OCI-LY7 (cell line): ENCODE measurements at regions not wholly inside any gene's neighbourhood (a gene's known extent, or its start where the extent isn't known, plus 50 kb on each side); places are given as distances from the start of the nearest gene placed in this dataset.

Experiments
- CTCF ChIP-seq: fragments of 200-600 bp; sonication (generic); conservative IDR thresholded peaks from 2 replicates; pipeline ENCODE4 v1.5.1; 2014; ENCODE audit warnings: mild to moderate bottlenecking, antibody characterized with exemption, low read length, moderate library complexity, mixed read lengths
- EZH2phosphoT487 ChIP-seq: fragments of 200-600 bp; sonication (generic); IDR thresholded peaks from 2 replicates; pipeline ENCODE4 v1.6.1; 2018; ENCODE audit warnings: low read depth, borderline replicate concordance, mild to moderate bottlenecking, mixed run types, antibody characterized with exemption, low read length, moderate library complexity, mixed read lengths

DNA sequence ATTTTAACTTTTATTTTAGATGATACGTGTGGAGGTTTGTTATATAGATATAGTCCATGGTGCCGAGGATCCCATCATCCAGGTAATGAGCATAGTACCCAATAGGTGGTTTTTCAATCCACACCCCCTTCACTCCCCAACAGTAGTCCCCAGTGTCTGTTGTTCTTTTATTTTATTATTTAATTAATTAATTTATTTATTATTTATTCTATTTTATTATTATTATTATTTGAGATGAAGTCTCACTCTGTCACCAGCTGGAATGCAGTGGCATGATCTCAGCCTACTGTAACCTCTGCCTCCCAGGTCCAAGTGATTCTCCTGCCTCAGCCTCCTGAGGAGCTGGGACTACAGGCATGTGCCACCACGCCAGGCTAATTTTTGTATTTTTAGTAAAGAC lies 2086.2 kb downstream of the PCDH9 start:
- TF ChIP-seq CTCF (no peak), EZH2phosphoT487 (no peak)
